Caco-2 (cell line): ENCODE measurements at regions not wholly inside any gene's neighbourhood (a gene's known extent, or its start where the extent isn't known, plus 50 kb on each side); places are given as distances from the start of the nearest gene placed in this dataset.

Experiments
- BruUV-seq: library from RNA; stranded (reverse); fragments of 400-500 nt; replicated peaks from 2 replicates; lab custom pipeline; 2021; lab: Mats Ljungman, UMichigan
- CTCF ChIA-PET: fragments of 300-600 bp; sonication (Branson Sonifier 250); formaldehyde crosslinking; loops from one replicate; lab custom pipeline; 2022; ENCODE audit warnings: antibody characterized with exemption; lab: Charles Lee
- POLR2A ChIA-PET: fragments of 300-600 bp; sonication (Branson Sonifier 250); formaldehyde crosslinking; loops from one replicate; lab custom pipeline; 2022; ENCODE audit warnings: antibody characterized with exemption; lab: Charles Lee
- DNase-seq, 2 experiments: peaks; one replicate each; pipeline versions ENCODE4 v3.0.0 to v3.0.0-alpha.2; 2020 to 2022
- H3K27me3 ChIP-seq: replicated peaks from 2 replicates; pipeline ENCODE4 v1.6.0; 2011; ENCODE audit warnings: low read length; ENCODE audit not compliant: control insufficient read depth, insufficient read depth
- H3K36me3 ChIP-seq: 2 replicates; pipeline ENCODE4 v1.5.1; 2011; ENCODE audit warnings: low read length; ENCODE audit not compliant: control insufficient read depth, insufficient read depth
- H3K4me1 ChIP-seq: fragments of 250-450 bp; sonication (Bioruptor Pico); 2 replicates; pipeline ENCODE4 v1.5.1; 2020; ENCODE audit warnings: mild to moderate bottlenecking
- H3K4me3 ChIP-seq: 2 replicates; pipeline ENCODE4 v1.5.1; 2011; ENCODE audit warnings: low read depth, mild to moderate bottlenecking, control low read depth, low read length
- H3K9me3 ChIP-seq: fragments of 250-450 bp; sonication (Bioruptor Pico); 2 replicates; pipeline ENCODE4 v1.5.1; 2020; ENCODE audit warnings: mild to moderate bottlenecking, moderate library complexity
- H3K27ac Mint-ChIP-seq: one replicate; pipeline ENCODE4 v1.8.0; 2022; ENCODE audit warnings: mixed read lengths; ENCODE audit not compliant: unreplicated experiment
- H3K27me3 Mint-ChIP-seq: one replicate; pipeline ENCODE4 v1.8.0; 2022; ENCODE audit warnings: mixed read lengths; ENCODE audit not compliant: insufficient read depth, unreplicated experiment
- H3K36me3 Mint-ChIP-seq: one replicate; pipeline ENCODE4 v1.8.0; 2022; ENCODE audit warnings: mild to moderate bottlenecking, mixed read lengths; ENCODE audit not compliant: insufficient read depth, unreplicated experiment
- H3K4me1 Mint-ChIP-seq: one replicate; pipeline ENCODE4 v1.8.0; 2022; ENCODE audit warnings: low read depth, mixed read lengths; ENCODE audit not compliant: unreplicated experiment
- H3K4me3 Mint-ChIP-seq: one replicate; pipeline ENCODE4 v1.8.0; 2022; ENCODE audit warnings: mild to moderate bottlenecking, moderate library complexity, mixed read lengths; ENCODE audit not compliant: unreplicated experiment
- H3K9me3 Mint-ChIP-seq: one replicate; pipeline ENCODE4 v1.8.0; 2022; ENCODE audit warnings: mixed read lengths; ENCODE audit not compliant: unreplicated experiment
- CTCF ChIP-seq, 2 experiments: fragments of 200-600 bp in 1 of 2; IDR thresholded peaks; 1 replicate in 1 of 2; 2 replicates in 1 of 2; pipeline versions ENCODE4 v1.5.1 to v1.8.0; 2011 to 2022; ENCODE audit warnings: antibody characterized with exemption in 1 of 2, control low read depth in 1 of 2, inconsistent platforms in 1 of 2, low read depth in 1 of 2, low read length in 1 of 2, mild to moderate bottlenecking in 1 of 2, moderate library complexity in 1 of 2; ENCODE audit not compliant: insufficient read depth in 1 of 2, severe bottlenecking in 1 of 2, unreplicated experiment in 1 of 2
- intact Hi-C: fragments of 100-400 bp; cut with micrococcal nuclease; formaldehyde crosslinking; loops from one replicate; pipeline ENCODE4 v1.10.0; 2022; ENCODE audit not compliant: unreplicated experiment

GRCh38 chr16:85341972-85342695 lies 229.9 kb upstream of the CIBAR2 start:
- no TSS peak for BruUV-seq
- H3K4me3 ChIP-seq = no peak overlapping the region
- no peaks in the 10 kb centered on the region for H3K36me3 Mint-ChIP-seq
- no peaks in the 10 kb centered on the region for H3K27me3 Mint-ChIP-seq
- H3K4me1 ChIP-seq = no peaks in the 10 kb centered on the region
- peaks cover 18% of the 10 kb centered on the region for H3K9me3 Mint-ChIP-seq
- no peak for DNase-seq
- no peaks in the 10 kb centered on the region for H3K9me3 ChIP-seq
- H3K27ac Mint-ChIP-seq = no peak overlapping the region
- H3K27me3 ChIP-seq = no peaks in the 10 kb centered on the region
- intact Hi-C loops = no loop called here
- no peaks in the 10 kb centered on the region for H3K36me3 ChIP-seq
- no peak overlapping the region for H3K4me3 Mint-ChIP-seq
- no peaks in the 10 kb centered on the region for H3K4me1 Mint-ChIP-seq
- POLR2A ChIA-PET = no interaction called here
- TF ChIP-seq CTCF (IDR thresholded peaks at IDR 0.05; ENCODE audit: insufficient read depth in 1 of 2, low read depth in 1 of 2, low read length in 1 of 2, severe bottlenecking in 1 of 2, unreplicated experiment in 1 of 2) = no peak
- CTCF ChIA-PET = interaction anchor here (0.5 to 0.9 kb wide), 3 partner anchors 11 to 423 kb away, joined by 3 to 4 read pairs (median 3); no protein-coding TSS in a partner anchor

GRCh38 chr16:85344502-85345128 lies 232.3 kb upstream of the CIBAR2 start:
- H3K4me1 ChIP-seq = no peaks in the 10 kb centered on the region
- no peaks in the 10 kb centered on the region for H3K9me3 ChIP-seq
- TF ChIP-seq CTCF (IDR thresholded peaks at IDR 0.05; ENCODE audit: insufficient read depth in 1 of 2, low read depth in 1 of 2, low read length in 1 of 2, severe bottlenecking in 1 of 2, unreplicated experiment in 1 of 2) = no peak
- no peaks in the 10 kb centered on the region for H3K27me3 ChIP-seq
- H3K27me3 Mint-ChIP-seq = no peaks in the 10 kb centered on the region
- ChIA-PET CTCF (interaction anchor here (1.0 kb wide), 1 partner anchor 14 kb away, joined by 3 read pairs; no protein-coding TSS in a partner anchor), POLR2A (no interaction called here)
- no peak overlapping the region for H3K27ac Mint-ChIP-seq
- H3K36me3 ChIP-seq = no peaks in the 10 kb centered on the region
- DNase-seq = no peak
- no peak overlapping the region for H3K4me3 Mint-ChIP-seq
- BruUV-seq = no TSS peak
- intact Hi-C loops = no loop called here
- no peak overlapping the region for H3K4me3 ChIP-seq
- H3K36me3 Mint-ChIP-seq = no peaks in the 10 kb centered on the region
- no peaks in the 10 kb centered on the region for H3K4me1 Mint-ChIP-seq
- peaks cover 18% of the 10 kb centered on the region for H3K9me3 Mint-ChIP-seq

GRCh38 chr16:85345129-85345639 lies 232.9 kb upstream of the CIBAR2 start:
- Mint-ChIP-seq H3K27ac (no peak overlapping the region), H3K27me3 (no peaks in the 10 kb centered on the region), H3K4me3 (no peak overlapping the region), H3K4me1 (no peaks in the 10 kb centered on the region), H3K36me3 (no peaks in the 10 kb centered on the region), H3K9me3 (peaks cover 18% of the 10 kb centered on the region)
- no peak overlapping the region for H3K4me3 ChIP-seq
- POLR2A ChIA-PET = no interaction called here
- no peaks in the 10 kb centered on the region for H3K4me1 ChIP-seq
- H3K36me3 ChIP-seq = no peaks in the 10 kb centered on the region
- no peaks in the 10 kb centered on the region for H3K9me3 ChIP-seq
- no peaks in the 10 kb centered on the region for H3K27me3 ChIP-seq
- intact Hi-C loops = no loop called here
- no peak for TF ChIP-seq CTCF (IDR thresholded peaks at IDR 0.05; ENCODE audit: insufficient read depth in 1 of 2, low read depth in 1 of 2, low read length in 1 of 2, severe bottlenecking in 1 of 2, unreplicated experiment in 1 of 2)
- CTCF ChIA-PET = interaction anchor here (1.0 kb wide), 1 partner anchor 14 kb away, joined by 3 read pairs; no protein-coding TSS in a partner anchor
- no TSS peak for BruUV-seq
- no peak for DNase-seq
